ENCODE measurements at regions not wholly inside any gene's neighbourhood (a gene's known extent, or its start where the extent isn't known, plus 50 kb on each side); places are given as distances from the start of the nearest gene placed in this dataset.
"Not testable (repeated sequence)": the region's sequence is repeated elsewhere in the genome, so short reads cannot be mapped to it uniquely, and the experiment has no call there.

- no peak for FAIRE-seq
- DNase-seq (ENCODE audit: low spot score) = no peak
Measured at GRCh38 chr14:80304125-80304766, 92.9 kb upstream of the DIO2 start.

GRCh38 chr14:80300351-80300750, 89.0 kb upstream of the DIO2 start:
- FAIRE-seq = no peak
- DNase-seq (ENCODE audit: low spot score) = no peak

GRCh38 chr14:80298491-80299017, 87.2 kb upstream of the DIO2 start:
- DNase-seq (ENCODE audit: low spot score) (no peak), FAIRE-seq (no peak)

- FAIRE-seq = no peak
- no peak for DNase-seq (ENCODE audit: low spot score)
Measured at GRCh38 chr14:80291101-80291500, 79.8 kb upstream of the DIO2 start.

- DNase-seq (ENCODE audit: low spot score); FAIRE-seq: not testable (repeated sequence)
Measured at GRCh38 chr14:80286744-80287143, 75.4 kb upstream of the DIO2 start.

- DNase-seq (ENCODE audit: low spot score) (no peak), FAIRE-seq (no peak)
Measured at GRCh38 chr14:80278293-80279023, 67.2 kb upstream of the DIO2 start.

GRCh38 chr14:80275208-80275850, 64.0 kb upstream of the DIO2 start:
- FAIRE-seq (no peak), DNase-seq (ENCODE audit: low spot score) (no peak)

- FAIRE-seq; DNase-seq (ENCODE audit: low spot score): not testable (repeated sequence)
Measured at GRCh38 chr14:80274310-80274709, 63.0 kb upstream of the DIO2 start.

- FAIRE-seq (no peak), DNase-seq (ENCODE audit: low spot score) (no peak)
Measured at GRCh38 chr14:80271389-80271788, 60.1 kb upstream of the DIO2 start.

GRCh38 chr14:80269353-80269925, 58.1 kb upstream of the DIO2 start:
- FAIRE-seq = no peak
- DNase-seq (ENCODE audit: low spot score) = no peak

- no peak for FAIRE-seq
- no peak for DNase-seq (ENCODE audit: low spot score)
Measured at GRCh38 chr14:80266930-80267329, 55.6 kb upstream of the DIO2 start.

- FAIRE-seq = no peak
- no peak for DNase-seq (ENCODE audit: low spot score)
Measured at GRCh38 chr14:80264702-80265101, 53.4 kb upstream of the DIO2 start.
